HCT116 (cell line): ENCODE measurements at regions not wholly inside any gene's neighbourhood (a gene's known extent, or its start where the extent isn't known, plus 50 kb on each side); places are given as distances from the start of the nearest gene placed in this dataset.

ENCODE experiments used
- ATAC-seq: fragments of 200-7000 bp; cut with Tn5 transposase; 2 replicates; pipeline ENCODE4 v1.9.1; 2020; ENCODE audit warnings: mild to moderate bottlenecking, moderate library complexity
- BruUV-seq: library from RNA; stranded (reverse); fragments of 400-500 nt; replicated peaks from 2 replicates; lab custom pipeline; 2021; lab: Mats Ljungman, UMichigan
- CTCF ChIA-PET: fragments of 300-600 bp; sonication (Branson Sonifier 250); formaldehyde crosslinking; loops from one replicate; lab custom pipeline; 2021; ENCODE audit warnings: antibody characterized with exemption; lab: Charles Lee
- POLR2A ChIA-PET: fragments of 300-600, 350-600 bp; sonication (Branson Sonifier 250); formaldehyde crosslinking; loops from one replicate; lab custom pipeline; 2021; ENCODE audit warnings: antibody characterized with exemption; lab: Charles Lee
- RAD21 ChIA-PET, 2 experiments: fragments of 300-600 bp; sonication (Branson Sonifier 250); formaldehyde crosslinking; loops; one replicate each; lab custom pipeline; 2023; ENCODE audit warnings: low total read pairs in 2 of 2; ENCODE audit not compliant: uncharacterized antibody in 2 of 2, unreplicated experiment in 2 of 2, low non-redundant PET in 1 of 2; lab: Charles Lee
- DNase-seq: peaks from one replicate; pipeline ENCODE4 v3.0.0-alpha.2; 2010; ENCODE audit warnings: low read depth, low spot score
- H2AFZ ChIP-seq: fragments of 200-600 bp; shearing (Covaris generic), sonication (generic); 2 replicates; pipeline ENCODE4 v1.6.1; 2017; ENCODE audit warnings: low read depth, mixed run types, mixed read lengths, antibody characterized with exemption, low read length; ENCODE audit not compliant: poor library complexity, severe bottlenecking
- H3K27ac ChIP-seq: 2 replicates; pipeline ENCODE4 v1.5.1; 2012; ENCODE audit warnings: low read depth, low read length
- H3K27me3 ChIP-seq: fragments of 200-600 bp; sonication (generic); 2 replicates; pipeline ENCODE4 v1.6.1; 2016; ENCODE audit warnings: mixed run types, low read length, mixed read lengths; ENCODE audit not compliant: insufficient read depth
- H3K36me3 ChIP-seq, 2 experiments: fragments of 200-500 bp in 1 of 2; fragments of 200-600 bp in 1 of 2; sonication (Bioruptor generic) in 1 of 2; sonication (generic) in 1 of 2; 2 replicates each; pipeline versions ENCODE4 v1.5.1 to v1.6.1; 2014 to 2016; ENCODE audit warnings: low read length in 2 of 2, inconsistent platforms in 1 of 2, mixed read lengths in 1 of 2, mixed run types in 1 of 2; ENCODE audit not compliant: insufficient read depth in 2 of 2, control insufficient read depth in 1 of 2
- H3K4me1 ChIP-seq, 2 experiments: fragments of 200-600 bp in 1 of 2; sonication (generic) in 1 of 2; 2 replicates each; pipeline versions ENCODE4 v1.5.1 to v1.6.1; 2012 to 2017; ENCODE audit warnings: low read length in 2 of 2, inconsistent platforms in 1 of 2, mild to moderate bottlenecking in 1 of 2, mixed read lengths in 1 of 2, mixed run types in 1 of 2, moderate library complexity in 1 of 2; ENCODE audit not compliant: insufficient read depth in 2 of 2, control insufficient read depth in 1 of 2
- H3K4me2 ChIP-seq: fragments of 200-600 bp; sonication (generic); 2 replicates; pipeline ENCODE4 v1.6.1; 2017; ENCODE audit warnings: mixed run types, low read length, mixed read lengths
- H3K4me3 ChIP-seq, 2 experiments: fragments of 200-600 bp in 1 of 2; sonication (generic) in 1 of 2; replicated peaks in 1 of 2; 2 replicates each; pipeline ENCODE4 v1.5.1; 2011 to 2016; ENCODE audit warnings: low read length in 2 of 2, control low read depth in 1 of 2, low read depth in 1 of 2, mild to moderate bottlenecking in 1 of 2, mixed read lengths in 1 of 2, mixed run types in 1 of 2
- H3K79me2 ChIP-seq: fragments of 200-600 bp; sonication (generic); 2 replicates; pipeline ENCODE4 v1.6.1; 2017; ENCODE audit warnings: mild to moderate bottlenecking, mixed run types, low read length, moderate library complexity, mixed read lengths; ENCODE audit not compliant: insufficient read depth
- H3K9ac ChIP-seq: fragments of 200-600 bp; sonication (generic); 2 replicates; pipeline ENCODE4 v1.6.1; 2016; ENCODE audit warnings: low read length, mixed read lengths
- H3K9me2 ChIP-seq: fragments of 200-600 bp; sonication (generic), shearing (Covaris generic); 2 replicates; pipeline ENCODE4 v1.6.1; 2017; ENCODE audit warnings: mixed run types, mild to moderate bottlenecking, moderate library complexity; ENCODE audit not compliant: insufficient read depth
- H3K9me3 ChIP-seq, 2 experiments: fragments of 200-500 bp in 1 of 2; fragments of 200-600 bp in 1 of 2; sonication (Bioruptor generic) in 1 of 2; sonication (generic) in 1 of 2; 2 replicates each; pipeline ENCODE4 v1.6.1; 2014 to 2017; ENCODE audit warnings: low read length in 2 of 2, mixed read lengths in 2 of 2, inconsistent platforms in 1 of 2, low read depth in 1 of 2, mild to moderate bottlenecking in 1 of 2, mixed run types in 1 of 2, moderate library complexity in 1 of 2; ENCODE audit not compliant: control insufficient read depth in 1 of 2, insufficient read depth in 1 of 2
- H4K20me1 ChIP-seq: fragments of 200-600 bp; sonication (generic), shearing (Covaris generic); 2 replicates; pipeline ENCODE4 v1.6.1; 2017; ENCODE audit warnings: mixed run types, mild to moderate bottlenecking, moderate library complexity; ENCODE audit not compliant: insufficient read depth
- ATF3 ChIP-seq: IDR thresholded peaks from 2 replicates; pipeline ENCODE4 v1.6.1; 2012
- MAX ChIP-seq: IDR thresholded peaks from 2 replicates; pipeline ENCODE4 v1.6.1; 2012
- SIN3A ChIP-seq: IDR thresholded peaks from 2 replicates; pipeline ENCODE4 v1.6.1; 2012; ENCODE audit warnings: low read depth
- SP1 ChIP-seq: IDR thresholded peaks from 2 replicates; pipeline ENCODE4 v1.6.1; 2012; ENCODE audit warnings: low read depth
- TCF7L2 ChIP-seq: IDR thresholded peaks from 2 replicates; pipeline ENCODE4 v1.7.0; 2011; ENCODE audit warnings: borderline replicate concordance, inconsistent platforms; ENCODE audit not compliant: insufficient read depth, insufficient read length; ENCODE audit errors: extremely low read depth
- YY1 ChIP-seq: IDR thresholded peaks from 2 replicates; pipeline ENCODE4 v1.6.1; 2011; ENCODE audit warnings: low read length, low read depth, moderate library complexity, mild to moderate bottlenecking; ENCODE audit not compliant: insufficient replicate concordance; ENCODE audit errors: extremely low read depth
- ZFX ChIP-seq: fragments of 450-650 bp; IDR thresholded peaks from 2 replicates; pipeline ENCODE4 v1.6.1; 2017
- ZNF274 ChIP-seq: fragments of 200-500 bp; sonication (Bioruptor generic); IDR thresholded peaks from 2 replicates; pipeline ENCODE4 v1.6.1; 2014; ENCODE audit warnings: mild to moderate bottlenecking, low read depth, low read length, inconsistent platforms
- intact Hi-C: fragments of 100-400 bp; cut with micrococcal nuclease; formaldehyde crosslinking; loops from 2 replicates; pipeline ENCODE4 v1.10.0; 2022
- TF ChIP-seq, protein P1 (sequence below): IDR thresholded peaks from 2 replicates; pipeline ENCODE4 v1.6.1; 2012; ENCODE audit warnings: low read depth

- no peaks in the 10 kb centered on the region for H3K27me3 ChIP-seq
- no peak overlapping the region for H3K4me3 ChIP-seq
- ATAC-seq = no peak
- H3K9me3 ChIP-seq = no peaks in the 10 kb centered on the region
- no peak for DNase-seq
- H3K36me3 ChIP-seq = no peaks in the 10 kb centered on the region
- RAD21 ChIA-PET = no interaction called here
- POLR2A ChIA-PET = no interaction called here
- CTCF ChIA-PET = no interaction called here
- no peak overlapping the region for H3K4me2 ChIP-seq
- TF ChIP-seq, protein P1, sequence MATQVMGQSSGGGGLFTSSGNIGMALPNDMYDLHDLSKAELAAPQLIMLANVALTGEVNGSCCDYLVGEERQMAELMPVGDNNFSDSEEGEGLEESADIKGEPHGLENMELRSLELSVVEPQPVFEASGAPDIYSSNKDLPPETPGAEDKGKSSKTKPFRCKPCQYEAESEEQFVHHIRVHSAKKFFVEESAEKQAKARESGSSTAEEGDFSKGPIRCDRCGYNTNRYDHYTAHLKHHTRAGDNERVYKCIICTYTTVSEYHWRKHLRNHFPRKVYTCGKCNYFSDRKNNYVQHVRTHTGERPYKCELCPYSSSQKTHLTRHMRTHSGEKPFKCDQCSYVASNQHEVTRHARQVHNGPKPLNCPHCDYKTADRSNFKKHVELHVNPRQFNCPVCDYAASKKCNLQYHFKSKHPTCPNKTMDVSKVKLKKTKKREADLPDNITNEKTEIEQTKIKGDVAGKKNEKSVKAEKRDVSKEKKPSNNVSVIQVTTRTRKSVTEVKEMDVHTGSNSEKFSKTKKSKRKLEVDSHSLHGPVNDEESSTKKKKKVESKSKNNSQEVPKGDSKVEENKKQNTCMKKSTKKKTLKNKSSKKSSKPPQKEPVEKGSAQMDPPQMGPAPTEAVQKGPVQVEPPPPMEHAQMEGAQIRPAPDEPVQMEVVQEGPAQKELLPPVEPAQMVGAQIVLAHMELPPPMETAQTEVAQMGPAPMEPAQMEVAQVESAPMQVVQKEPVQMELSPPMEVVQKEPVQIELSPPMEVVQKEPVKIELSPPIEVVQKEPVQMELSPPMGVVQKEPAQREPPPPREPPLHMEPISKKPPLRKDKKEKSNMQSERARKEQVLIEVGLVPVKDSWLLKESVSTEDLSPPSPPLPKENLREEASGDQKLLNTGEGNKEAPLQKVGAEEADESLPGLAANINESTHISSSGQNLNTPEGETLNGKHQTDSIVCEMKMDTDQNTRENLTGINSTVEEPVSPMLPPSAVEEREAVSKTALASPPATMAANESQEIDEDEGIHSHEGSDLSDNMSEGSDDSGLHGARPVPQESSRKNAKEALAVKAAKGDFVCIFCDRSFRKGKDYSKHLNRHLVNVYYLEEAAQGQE = no peak
- TF ChIP-seq SIN3A = no peak
- TF ChIP-seq SP1 = no peak
- no peak for TF ChIP-seq ATF3
- no peak for TF ChIP-seq TCF7L2
- TF ChIP-seq MAX = no peak
- TF ChIP-seq ZFX = no peak
- no peak for TF ChIP-seq YY1
- TF ChIP-seq ZNF274 = no peak
- no TSS peak for BruUV-seq
- no peak overlapping the region for H2AFZ ChIP-seq
- no peak overlapping the region for H3K9ac ChIP-seq
- H3K27ac ChIP-seq = no peak overlapping the region
- no peaks in the 10 kb centered on the region for H3K79me2 ChIP-seq
- 0 out of 2 replicates have a peak, but pooled peaks cover 3% of the 10 kb centered on the region for H3K9me2 ChIP-seq
- no peaks in the 10 kb centered on the region for H3K4me1 ChIP-seq
- intact Hi-C loops = no loop called here
- H4K20me1 ChIP-seq = no peaks in the 10 kb centered on the region
Observed at GRCh38 chr9:91024841-91025240, 223.2 kb downstream of the SYK start.
